ENCODE measurements at regions not wholly inside any gene's neighbourhood (a gene's known extent, or its start where the extent isn't known, plus 50 kb on each side); places are given as distances from the start of the nearest gene placed in this dataset.

DNA sequence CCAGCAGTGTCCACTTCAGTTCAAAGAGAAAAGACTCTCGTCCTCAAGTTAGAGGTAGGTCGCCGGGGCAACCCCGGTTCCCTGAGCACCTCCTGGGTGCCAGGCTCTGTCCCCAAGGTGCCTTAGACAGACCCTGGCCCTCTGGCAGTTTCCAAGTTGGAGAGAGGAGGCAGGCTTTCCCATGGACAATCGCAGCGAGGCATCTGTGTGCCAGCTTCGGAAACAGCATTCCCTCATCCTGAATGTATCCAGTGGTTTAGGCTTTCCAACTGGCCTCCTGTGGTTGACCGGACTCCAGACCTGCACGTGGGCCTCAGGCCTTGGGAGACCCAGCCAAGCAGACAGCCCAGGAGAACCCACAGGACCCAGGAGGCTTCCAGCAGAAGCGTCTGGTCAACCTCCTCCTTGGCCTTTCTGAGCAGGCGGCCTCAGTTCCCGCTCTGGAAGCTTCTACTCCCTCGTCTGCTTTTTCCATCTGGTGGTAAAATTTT is 70.3 kb downstream of the KCNF1 start:
- peaks cover 7% of the 10 kb centered on the region for H3K4me1 Mint-ChIP-seq
- intact Hi-C loops (cut with micrococcal nuclease): no loop called here
- Histone ChIP-seq H3K27me3 (ENCODE audit: control insufficient read depth in 2 of 2, insufficient read depth in 2 of 2, low read length in 2 of 2) (no peaks in the 10 kb centered on the region), H3K79me2 (ENCODE audit: insufficient read depth, low read length) (no peaks in the 10 kb centered on the region), H3K36me3 (replicated peaks in 1 of 2; ENCODE audit: control insufficient read depth in 1 of 2, insufficient read depth in 2 of 2, low read length in 2 of 2) (no peaks in the 10 kb centered on the region), H3K4me1 (ENCODE audit: control insufficient read depth in 1 of 2, insufficient read depth in 2 of 2, low read length in 2 of 2) (peaks cover 4% of the 10 kb centered on the region in 2 donors), H4K20me1 (ENCODE audit: insufficient read depth, low read length) (no peaks in the 10 kb centered on the region), H3K9ac (ENCODE audit: insufficient read depth, low read length, poor library complexity, severe bottlenecking) (no peak overlapping the region), H2AFZ (ENCODE audit: insufficient read depth, low read depth, low read length, poor library complexity, severe bottlenecking) (no peak overlapping the region), H3K4me3 (replicated peaks in 1 of 3; ENCODE audit: low read depth in 2 of 3, low read length in 3 of 3) (no peak overlapping the region), H3K4me2 (replicated peaks; ENCODE audit: extremely low read depth, low read length, poor library complexity, severe bottlenecking) (no peak overlapping the region), H3K27ac (ENCODE audit: low read depth in 1 of 2, low read length in 2 of 2) (no peak overlapping the region), H3K9me3 (replicated peaks in 1 of 2; ENCODE audit: control insufficient read depth in 1 of 2, insufficient read depth in 1 of 2, low read length in 2 of 2) (no peaks in the 10 kb centered on the region)
- H3K27ac Mint-ChIP-seq: no peak overlapping the region
- DNase-seq: no peak
- WGBS (ENCODE audit: insufficient coverage): 93% methylated on average over 9 of the region's 13 CpGs
- no peak overlapping the region for H3K4me3 Mint-ChIP-seq
- no peaks in the 10 kb centered on the region for H3K36me3 Mint-ChIP-seq
- H3K9me3 Mint-ChIP-seq: no peaks in the 10 kb centered on the region
- H3K27me3 Mint-ChIP-seq (ENCODE audit: low read depth in 3 of 3): peaks cover 3 to 4% (median 3%) of the 10 kb centered on the region in 3 donors
- TF ChIP-seq, protein P1, sequence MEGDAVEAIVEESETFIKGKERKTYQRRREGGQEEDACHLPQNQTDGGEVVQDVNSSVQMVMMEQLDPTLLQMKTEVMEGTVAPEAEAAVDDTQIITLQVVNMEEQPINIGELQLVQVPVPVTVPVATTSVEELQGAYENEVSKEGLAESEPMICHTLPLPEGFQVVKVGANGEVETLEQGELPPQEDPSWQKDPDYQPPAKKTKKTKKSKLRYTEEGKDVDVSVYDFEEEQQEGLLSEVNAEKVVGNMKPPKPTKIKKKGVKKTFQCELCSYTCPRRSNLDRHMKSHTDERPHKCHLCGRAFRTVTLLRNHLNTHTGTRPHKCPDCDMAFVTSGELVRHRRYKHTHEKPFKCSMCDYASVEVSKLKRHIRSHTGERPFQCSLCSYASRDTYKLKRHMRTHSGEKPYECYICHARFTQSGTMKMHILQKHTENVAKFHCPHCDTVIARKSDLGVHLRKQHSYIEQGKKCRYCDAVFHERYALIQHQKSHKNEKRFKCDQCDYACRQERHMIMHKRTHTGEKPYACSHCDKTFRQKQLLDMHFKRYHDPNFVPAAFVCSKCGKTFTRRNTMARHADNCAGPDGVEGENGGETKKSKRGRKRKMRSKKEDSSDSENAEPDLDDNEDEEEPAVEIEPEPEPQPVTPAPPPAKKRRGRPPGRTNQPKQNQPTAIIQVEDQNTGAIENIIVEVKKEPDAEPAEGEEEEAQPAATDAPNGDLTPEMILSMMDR (IDR thresholded peaks at IDR 0.05): no peak

DNA sequence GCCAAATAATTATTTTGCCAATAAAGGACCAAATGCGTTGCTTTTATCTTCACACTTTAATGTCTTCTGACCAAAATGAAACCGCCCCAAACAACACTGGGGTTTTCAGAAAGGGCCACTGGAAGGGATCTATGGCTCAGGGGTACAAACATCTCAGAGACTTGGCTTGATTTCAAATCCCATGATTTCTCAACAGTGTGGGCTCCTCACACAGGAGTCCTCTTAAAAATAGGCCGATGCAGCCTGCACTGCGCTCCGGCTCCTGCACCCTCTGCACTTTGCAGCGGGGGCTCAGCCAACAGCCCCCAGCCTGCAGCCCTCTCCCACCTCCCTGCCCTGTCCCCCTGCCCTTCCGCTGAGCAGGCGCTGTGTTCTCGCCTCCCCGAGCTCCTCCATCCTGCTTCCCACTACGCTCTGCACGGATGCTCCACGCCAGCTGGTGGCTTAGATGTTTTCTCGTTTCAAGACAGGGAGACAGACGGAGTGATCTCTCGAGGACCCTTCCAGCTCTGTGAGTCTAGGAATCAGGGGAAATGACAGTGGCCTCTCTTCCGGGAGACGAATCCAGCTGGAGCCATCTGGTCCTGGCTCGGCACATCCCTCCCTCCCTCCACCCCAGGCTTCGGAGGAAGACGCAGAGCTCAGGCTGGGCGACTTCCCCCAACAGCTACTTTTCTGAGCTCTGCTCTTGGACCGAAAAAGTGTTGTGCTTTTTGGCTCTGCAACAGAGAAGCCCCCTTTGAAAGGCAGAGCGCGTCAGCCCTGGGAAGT is 71.4 kb downstream of the KCNF1 start:
- Histone ChIP-seq H3K4me2 (replicated peaks; ENCODE audit: extremely low read depth, low read length, poor library complexity, severe bottlenecking) (no peak overlapping the region), H3K4me3 (replicated peaks in 1 of 3; ENCODE audit: low read depth in 2 of 3, low read length in 3 of 3) (no peak overlapping the region), H3K27me3 (ENCODE audit: control insufficient read depth in 2 of 2, insufficient read depth in 2 of 2, low read length in 2 of 2) (no peaks in the 10 kb centered on the region), H3K9me3 (replicated peaks in 1 of 2; ENCODE audit: control insufficient read depth in 1 of 2, insufficient read depth in 1 of 2, low read length in 2 of 2) (no peaks in the 10 kb centered on the region), H3K4me1 (ENCODE audit: control insufficient read depth in 1 of 2, insufficient read depth in 2 of 2, low read length in 2 of 2) (no peaks in the 10 kb centered on the region), H3K79me2 (ENCODE audit: insufficient read depth, low read length) (no peaks in the 10 kb centered on the region), H3K36me3 (replicated peaks in 1 of 2; ENCODE audit: control insufficient read depth in 1 of 2, insufficient read depth in 2 of 2, low read length in 2 of 2) (no peaks in the 10 kb centered on the region), H3K9ac (ENCODE audit: insufficient read depth, low read length, poor library complexity, severe bottlenecking) (no peak overlapping the region), H2AFZ (ENCODE audit: insufficient read depth, low read depth, low read length, poor library complexity, severe bottlenecking) (no peak overlapping the region), H3K27ac (ENCODE audit: low read depth in 1 of 2, low read length in 2 of 2) (no peak overlapping the region), H4K20me1 (ENCODE audit: insufficient read depth, low read length) (no peaks in the 10 kb centered on the region)
- Mint-ChIP-seq H3K9me3 (no peaks in the 10 kb centered on the region), H3K27me3 (ENCODE audit: low read depth in 3 of 3) (peaks cover 2 to 4% (median 3%) of the 10 kb centered on the region in 3 donors), H3K36me3 (no peaks in the 10 kb centered on the region), H3K4me1 (no peaks in the 10 kb centered on the region), H3K27ac (no peak overlapping the region), H3K4me3 (no peak overlapping the region)
- TF ChIP-seq, protein P1 (IDR thresholded peaks at IDR 0.05): no peak
- intact Hi-C loops (cut with micrococcal nuclease): no loop called here
- WGBS (ENCODE audit: insufficient coverage): 81% methylated on average over 14 of the region's 25 CpGs
- DNase-seq: no peak

Measured in CD14-positive monocyte (primary cell).